ACC112 (cell line): ENCODE measurements at regions not wholly inside any gene's neighbourhood (a gene's known extent, or its start where the extent isn't known, plus 50 kb on each side); places are given as distances from the start of the nearest gene placed in this dataset.

Source experiments
- H2AFZ ChIP-seq: fragments of 200-600 bp; sonication (generic); one replicate; pipeline ENCODE4 v1.6.0; 2017; ENCODE audit warnings: antibody characterized with exemption, low read length; ENCODE audit not compliant: unreplicated experiment
- H3K27ac ChIP-seq: fragments of 200-600 bp; sonication (generic); 2 replicates; pipeline ENCODE4 v1.5.1; 2014; ENCODE audit warnings: low read depth, mild to moderate bottlenecking, antibody characterized with exemption, low read length, moderate library complexity
- H3K27me3 ChIP-seq: fragments of 200-600 bp; sonication (generic); 2 replicates; pipeline ENCODE4 v1.6.1; 2014; ENCODE audit warnings: mild to moderate bottlenecking, antibody characterized with exemption, low read length, moderate library complexity, mixed read lengths; ENCODE audit not compliant: insufficient read depth
- H3K36me3 ChIP-seq: fragments of 200-600 bp; sonication (generic); 2 replicates; pipeline ENCODE4 v1.6.1; 2016; ENCODE audit warnings: mild to moderate bottlenecking, antibody characterized with exemption, low read length, moderate library complexity, mixed read lengths; ENCODE audit not compliant: insufficient read depth
- H3K4me1 ChIP-seq: fragments of 200-600 bp; sonication (generic); one replicate; pipeline ENCODE4 v1.6.1; 2016; ENCODE audit warnings: low read length, mixed read lengths; ENCODE audit not compliant: insufficient read depth, unreplicated experiment, control insufficient read depth
- H3K4me3 ChIP-seq: fragments of 200-600 bp; sonication (generic); 2 replicates; pipeline ENCODE4 v1.5.1; 2014; ENCODE audit warnings: mild to moderate bottlenecking, low read depth, low read length
- H3K79me2 ChIP-seq: fragments of 200-600 bp; sonication (generic); one replicate; pipeline ENCODE4 v1.6.0; 2016; ENCODE audit warnings: low read length; ENCODE audit not compliant: control insufficient read depth, unreplicated experiment, insufficient read depth

DNA sequence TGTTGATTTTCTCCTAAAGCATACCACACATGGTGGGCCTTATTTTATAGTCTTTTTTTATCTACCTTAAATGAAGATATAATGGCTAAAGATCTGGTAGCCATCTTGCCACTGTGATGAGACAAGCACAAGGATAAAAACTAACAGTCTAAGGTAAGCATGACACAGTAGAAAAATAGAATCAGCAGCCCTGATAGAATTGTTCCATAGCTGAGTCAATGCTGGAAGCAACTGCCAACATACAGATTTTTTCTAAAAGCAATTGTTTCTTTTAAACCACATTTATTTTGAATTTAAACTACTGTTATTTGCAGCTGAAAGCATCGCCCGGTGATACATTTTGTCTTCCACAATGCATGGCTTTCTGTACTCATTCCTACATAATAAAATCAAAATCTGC lies 1091.5 kb upstream of the CHAC2 start:
- Histone ChIP-seq H3K4me1 (no peaks in the 10 kb centered on the region), H3K4me3 (no peak overlapping the region), H3K36me3 (no peaks in the 10 kb centered on the region), H3K27ac (no peak overlapping the region), H2AFZ (no peak overlapping the region), H3K79me2 (no peaks in the 10 kb centered on the region), H3K27me3 (no peaks in the 10 kb centered on the region)

DNA sequence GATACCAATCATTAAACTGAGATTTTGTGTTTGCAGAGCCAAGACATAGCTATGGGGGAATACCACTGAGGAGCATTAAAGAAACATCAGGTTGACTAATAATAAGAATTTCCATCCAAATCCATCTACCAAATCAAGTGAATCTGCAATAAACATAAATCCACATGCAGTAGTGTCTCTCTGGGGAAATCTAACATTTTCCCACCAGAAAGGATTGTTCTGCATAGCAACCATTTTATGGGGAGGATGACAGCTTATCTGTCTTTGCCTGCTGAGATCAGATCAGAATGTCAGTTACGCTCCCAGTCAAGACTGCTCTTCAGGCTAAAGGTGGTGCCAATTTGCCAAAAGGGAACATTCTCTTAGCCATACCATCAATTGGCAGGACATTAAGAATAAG lies 1098.9 kb upstream of the CHAC2 start:
- H3K4me1 ChIP-seq = no peaks in the 10 kb centered on the region
- no peaks in the 10 kb centered on the region for H3K36me3 ChIP-seq
- no peaks in the 10 kb centered on the region for H3K27me3 ChIP-seq
- no peaks in the 10 kb centered on the region for H3K79me2 ChIP-seq
- H3K27ac ChIP-seq = no peak overlapping the region
- H3K4me3 ChIP-seq = no peak overlapping the region
- H2AFZ ChIP-seq = no peak overlapping the region

GRCh38 chr2:52659546-52659945 lies 1108.1 kb upstream of the CHAC2 start:
- no peak overlapping the region for H3K4me3 ChIP-seq
- H3K27ac ChIP-seq = peak overlapping the region; percentile 56; the same call in 1 of the 2 replicates
- no peak overlapping the region for H2AFZ ChIP-seq
- no peaks in the 10 kb centered on the region for H3K27me3 ChIP-seq
- H3K79me2 ChIP-seq = no peaks in the 10 kb centered on the region
- H3K4me1 ChIP-seq = peaks cover 13% of the 10 kb centered on the region
- no peaks in the 10 kb centered on the region for H3K36me3 ChIP-seq

GRCh38 chr2:52658598-52658997 lies 1109.0 kb upstream of the CHAC2 start:
- Histone ChIP-seq H3K4me3 (peak overlapping the region; percentile 24; the same call in 1 of the 2 replicates), H2AFZ (no peak overlapping the region), H3K4me1 (peaks cover 13% of the 10 kb centered on the region), H3K27me3 (no peaks in the 10 kb centered on the region), H3K36me3 (no peaks in the 10 kb centered on the region), H3K27ac (peak overlapping the region; percentile 56), H3K79me2 (no peaks in the 10 kb centered on the region)

DNA sequence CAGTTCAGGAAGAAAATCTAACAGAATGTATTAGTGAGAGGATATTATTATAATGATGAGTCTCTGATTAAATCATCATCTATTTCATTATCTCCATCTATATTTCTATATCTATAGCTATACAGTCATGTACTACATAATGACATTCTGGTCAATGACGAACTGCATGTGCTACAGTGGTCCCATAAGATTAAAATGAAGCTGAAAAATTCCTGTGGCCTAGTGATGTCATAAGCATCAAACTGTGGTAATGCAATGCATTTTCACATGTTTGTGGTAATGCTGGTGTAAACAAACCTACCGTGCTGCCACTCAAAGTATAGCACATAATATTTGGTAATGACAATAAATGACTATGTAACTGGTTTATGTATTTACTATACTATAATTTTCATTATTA lies 1127.9 kb upstream of the CHAC2 start:
- Histone ChIP-seq H3K4me1 (no peaks in the 10 kb centered on the region), H3K79me2 (no peaks in the 10 kb centered on the region), H2AFZ (no peak overlapping the region), H3K36me3 (no peaks in the 10 kb centered on the region), H3K27ac (no peak overlapping the region), H3K4me3 (no peak overlapping the region), H3K27me3 (no peaks in the 10 kb centered on the region)

DNA sequence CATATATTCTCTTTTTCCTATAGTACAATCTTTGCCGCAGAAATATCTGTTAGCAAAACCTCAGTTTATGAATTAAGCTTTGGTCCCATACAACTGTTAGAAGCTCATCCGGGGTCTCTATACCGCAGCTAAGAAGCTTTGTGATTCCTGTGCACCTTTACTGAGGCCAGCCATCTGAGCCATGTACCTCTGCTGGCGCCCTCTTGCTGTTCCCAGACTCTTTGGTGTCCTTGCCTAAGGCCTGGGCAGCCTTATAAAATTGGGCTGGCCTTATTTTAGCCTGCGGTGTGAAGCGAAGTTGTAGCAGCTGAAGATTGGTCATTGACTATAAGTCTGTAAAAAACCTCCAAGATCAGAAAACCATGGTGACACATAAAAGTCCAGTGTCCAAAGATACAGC lies 1135.1 kb upstream of the CHAC2 start:
- Histone ChIP-seq H3K4me3 (no peak overlapping the region), H3K27me3 (no peaks in the 10 kb centered on the region), H3K79me2 (no peaks in the 10 kb centered on the region), H3K36me3 (no peaks in the 10 kb centered on the region), H3K4me1 (no peaks in the 10 kb centered on the region), H3K27ac (no peak overlapping the region), H2AFZ (no peak overlapping the region)

GRCh38 chr2:52629944-52630343 lies 1137.7 kb upstream of the CHAC2 start:
- H3K4me1 ChIP-seq = no peaks in the 10 kb centered on the region
- no peaks in the 10 kb centered on the region for H3K36me3 ChIP-seq
- H2AFZ ChIP-seq = no peak overlapping the region
- no peaks in the 10 kb centered on the region for H3K79me2 ChIP-seq
- no peaks in the 10 kb centered on the region for H3K27me3 ChIP-seq
- no peak overlapping the region for H3K27ac ChIP-seq
- H3K4me3 ChIP-seq = no peak overlapping the region

DNA sequence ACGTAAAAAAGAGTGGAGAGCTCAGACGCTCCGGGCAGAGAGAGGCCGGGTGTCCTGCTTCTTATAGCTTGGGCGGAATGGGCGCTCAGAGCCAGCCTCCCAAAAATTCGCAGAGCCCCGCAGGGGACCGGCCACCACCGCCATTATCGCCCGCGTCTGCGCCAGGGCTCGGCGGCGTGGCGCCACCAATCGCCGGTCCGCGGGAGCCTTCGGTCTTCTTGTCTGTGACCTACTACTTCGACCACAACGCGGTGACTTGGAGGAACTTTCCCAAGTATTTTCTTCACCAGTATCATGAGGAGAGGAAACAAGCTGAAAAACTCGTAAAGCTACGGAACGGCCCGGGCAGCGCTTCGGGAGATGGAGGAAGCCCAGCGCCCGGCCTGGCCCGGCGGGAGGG lies 1138.1 kb upstream of the CHAC2 start:
- Histone ChIP-seq H2AFZ (no peak overlapping the region), H3K27me3 (no peaks in the 10 kb centered on the region), H3K79me2 (no peaks in the 10 kb centered on the region), H3K36me3 (no peaks in the 10 kb centered on the region), H3K27ac (no peak overlapping the region), H3K4me1 (no peaks in the 10 kb centered on the region), H3K4me3 (no peak overlapping the region)

GRCh38 chr2:52622266-52622665 lies 1145.3 kb upstream of the CHAC2 start:
- no peaks in the 10 kb centered on the region for H3K79me2 ChIP-seq
- no peaks in the 10 kb centered on the region for H3K36me3 ChIP-seq
- no peaks in the 10 kb centered on the region for H3K27me3 ChIP-seq
- H3K27ac ChIP-seq = no peak overlapping the region
- H3K4me3 ChIP-seq = no peak overlapping the region
- H3K4me1 ChIP-seq = no peaks in the 10 kb centered on the region
- H2AFZ ChIP-seq = no peak overlapping the region

DNA sequence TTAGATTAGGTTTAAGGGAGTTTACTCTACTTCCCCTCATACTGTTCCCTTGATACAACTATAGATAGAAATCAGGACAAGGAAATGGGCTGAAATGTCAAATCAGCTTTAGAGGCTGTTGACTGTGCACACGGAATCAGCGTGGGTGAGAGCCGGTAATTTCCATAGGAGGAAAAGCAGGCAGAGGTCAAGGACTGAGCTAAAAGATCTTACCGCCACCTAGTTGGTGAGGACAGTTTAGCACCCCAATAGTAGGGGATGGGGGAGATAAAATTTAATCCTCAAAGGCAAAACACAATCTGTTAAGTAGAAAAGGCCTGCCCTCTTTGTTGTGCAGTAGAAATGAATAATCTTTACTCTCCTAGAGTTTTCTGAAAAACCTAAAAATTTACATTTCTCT lies 1154.5 kb upstream of the CHAC2 start:
- Histone ChIP-seq H3K27me3 (no peaks in the 10 kb centered on the region), H2AFZ (no peak overlapping the region), H3K36me3 (no peaks in the 10 kb centered on the region), H3K4me3 (no peak overlapping the region), H3K4me1 (no peaks in the 10 kb centered on the region), H3K27ac (no peak overlapping the region), H3K79me2 (no peaks in the 10 kb centered on the region)

GRCh38 chr2:52611759-52612158 lies 1155.8 kb upstream of the CHAC2 start:
- H3K27me3 ChIP-seq = no peaks in the 10 kb centered on the region
- H3K27ac ChIP-seq = no peak overlapping the region
- H3K36me3 ChIP-seq = no peaks in the 10 kb centered on the region
- H2AFZ ChIP-seq = no peak overlapping the region
- H3K79me2 ChIP-seq = no peaks in the 10 kb centered on the region
- H3K4me1 ChIP-seq = no peaks in the 10 kb centered on the region
- no peak overlapping the region for H3K4me3 ChIP-seq
